ENCODE measurements at regions not wholly inside any gene's neighbourhood (a gene's known extent, or its start where the extent isn't known, plus 50 kb on each side); places are given as distances from the start of the nearest gene placed in this dataset.

- WGBS = 85% methylated on average over 2 of the region's 2 CpGs
- H3K27ac ChIP-seq (ENCODE audit: low read depth in 1 of 2, low read length in 1 of 2) = no peak overlapping the region
- no peak overlapping the region for H3K4me3 ChIP-seq (ENCODE audit: low read length in 2 of 2)
- H3K36me3 ChIP-seq (ENCODE audit: control insufficient read depth in 2 of 2, insufficient read depth in 2 of 2, low read length in 1 of 2) = no peaks in the 10 kb centered on the region
- H3K4me1 ChIP-seq (ENCODE audit: control insufficient read depth in 2 of 2, insufficient read depth in 2 of 2, low read length in 2 of 2) = no peaks in the 10 kb centered on the region
- no peaks in the 10 kb centered on the region for H3K9me3 ChIP-seq (ENCODE audit: control insufficient read depth in 2 of 2, insufficient read depth in 1 of 2, low read length in 1 of 2)
- DNase-seq (ENCODE audit: low read depth in 6 of 9, low spot score in 9 of 9) = no peak
- no peaks in the 10 kb centered on the region for H3K27me3 ChIP-seq (ENCODE audit: control insufficient read depth in 2 of 2, insufficient read depth in 1 of 2, low read length in 1 of 2)
Measured at GRCh38 chr18:4813708-4814107, 358.6 kb upstream of the DLGAP1 start.

- no peaks in the 10 kb centered on the region for H3K27me3 ChIP-seq (ENCODE audit: control insufficient read depth in 2 of 2, insufficient read depth in 1 of 2, low read length in 1 of 2)
- 97% methylated on average over 3 of the region's 3 CpGs for WGBS
Measured at GRCh38 chr18:4808891-4809290, 353.8 kb upstream of the DLGAP1 start.

GRCh38 chr18:4807604-4808293 is 352.6 kb upstream of the DLGAP1 start:
- H3K27me3 ChIP-seq (ENCODE audit: control insufficient read depth in 2 of 2, insufficient read depth in 1 of 2, low read length in 1 of 2) = no peaks in the 10 kb centered on the region
- peaks cover 0 to 4% of the 10 kb centered on the region in 2 donors for H3K9me3 ChIP-seq (ENCODE audit: control insufficient read depth in 2 of 2, insufficient read depth in 1 of 2, low read length in 1 of 2)
- H3K4me3 ChIP-seq (ENCODE audit: low read length in 2 of 2) = no peak overlapping the region
- 93% methylated on average over 18 of the region's 18 CpGs for WGBS
- no peaks in the 10 kb centered on the region for H3K36me3 ChIP-seq (ENCODE audit: control insufficient read depth in 2 of 2, insufficient read depth in 2 of 2, low read length in 1 of 2)
- no peak for DNase-seq (ENCODE audit: low read depth in 6 of 9, low spot score in 9 of 9)
- no peaks in the 10 kb centered on the region for H3K4me1 ChIP-seq (ENCODE audit: control insufficient read depth in 2 of 2, insufficient read depth in 2 of 2, low read length in 2 of 2)
- H3K27ac ChIP-seq (ENCODE audit: low read depth in 1 of 2, low read length in 1 of 2) = no peak overlapping the region

More at GRCh38 chr18:4808891-4809290, 353.8 kb upstream of the DLGAP1 start:
- H3K27ac ChIP-seq (ENCODE audit: low read depth in 1 of 2, low read length in 1 of 2) = no peak overlapping the region
- no peaks in the 10 kb centered on the region for H3K4me1 ChIP-seq (ENCODE audit: control insufficient read depth in 2 of 2, insufficient read depth in 2 of 2, low read length in 2 of 2)
- no peak overlapping the region for H3K4me3 ChIP-seq (ENCODE audit: low read length in 2 of 2)
- no peak for DNase-seq (ENCODE audit: low read depth in 6 of 9, low spot score in 9 of 9)
- H3K36me3 ChIP-seq (ENCODE audit: control insufficient read depth in 2 of 2, insufficient read depth in 2 of 2, low read length in 1 of 2) = no peaks in the 10 kb centered on the region
- no peaks in the 10 kb centered on the region for H3K9me3 ChIP-seq (ENCODE audit: control insufficient read depth in 2 of 2, insufficient read depth in 1 of 2, low read length in 1 of 2)

GRCh38 chr18:4806331-4806730 is 351.2 kb upstream of the DLGAP1 start:
- Histone ChIP-seq H3K27me3 (ENCODE audit: control insufficient read depth in 2 of 2, insufficient read depth in 1 of 2, low read length in 1 of 2) (no peaks in the 10 kb centered on the region), H3K9me3 (ENCODE audit: control insufficient read depth in 2 of 2, insufficient read depth in 1 of 2, low read length in 1 of 2) (peaks cover 0 to 7% of the 10 kb centered on the region in 2 donors), H3K4me3 (ENCODE audit: low read length in 2 of 2) (no peak overlapping the region), H3K4me1 (ENCODE audit: control insufficient read depth in 2 of 2, insufficient read depth in 2 of 2, low read length in 2 of 2) (no peaks in the 10 kb centered on the region), H3K36me3 (ENCODE audit: control insufficient read depth in 2 of 2, insufficient read depth in 2 of 2, low read length in 1 of 2) (no peaks in the 10 kb centered on the region), H3K27ac (ENCODE audit: low read depth in 1 of 2, low read length in 1 of 2) (no peak overlapping the region)
- DNase-seq (ENCODE audit: low read depth in 6 of 9, low spot score in 9 of 9) = no peak
- 94% methylated on average over 1 of the region's 1 CpG for WGBS

- Histone ChIP-seq H3K27me3 (ENCODE audit: control insufficient read depth in 2 of 2, insufficient read depth in 1 of 2, low read length in 1 of 2) (no peaks in the 10 kb centered on the region), H3K36me3 (ENCODE audit: control insufficient read depth in 2 of 2, insufficient read depth in 2 of 2, low read length in 1 of 2) (no peaks in the 10 kb centered on the region), H3K27ac (ENCODE audit: low read depth in 1 of 2, low read length in 1 of 2) (no peak overlapping the region), H3K4me3 (ENCODE audit: low read length in 2 of 2) (no peak overlapping the region), H3K4me1 (ENCODE audit: control insufficient read depth in 2 of 2, insufficient read depth in 2 of 2, low read length in 2 of 2) (no peaks in the 10 kb centered on the region), H3K9me3 (ENCODE audit: control insufficient read depth in 2 of 2, insufficient read depth in 1 of 2, low read length in 1 of 2) (peaks cover 1 to 15% of the 10 kb centered on the region in 2 donors)
- DNase-seq (ENCODE audit: low read depth in 6 of 9, low spot score in 9 of 9) = no peak
- 79% methylated on average over 2 of the region's 2 CpGs for WGBS
Measured at GRCh38 chr18:4802296-4802695, 347.2 kb upstream of the DLGAP1 start.

GRCh38 chr18:4801151-4801550 is 346.0 kb upstream of the DLGAP1 start:
- Histone ChIP-seq H3K4me1 (ENCODE audit: control insufficient read depth in 2 of 2, insufficient read depth in 2 of 2, low read length in 2 of 2) (no peaks in the 10 kb centered on the region), H3K27me3 (ENCODE audit: control insufficient read depth in 2 of 2, insufficient read depth in 1 of 2, low read length in 1 of 2) (no peaks in the 10 kb centered on the region), H3K36me3 (ENCODE audit: control insufficient read depth in 2 of 2, insufficient read depth in 2 of 2, low read length in 1 of 2) (no peaks in the 10 kb centered on the region), H3K4me3 (ENCODE audit: low read length in 2 of 2) (no peak overlapping the region), H3K9me3 (ENCODE audit: control insufficient read depth in 2 of 2, insufficient read depth in 1 of 2, low read length in 1 of 2) (peaks cover 1 to 15% of the 10 kb centered on the region in 2 donors), H3K27ac (ENCODE audit: low read depth in 1 of 2, low read length in 1 of 2) (no peak overlapping the region)
- no peak for DNase-seq (ENCODE audit: low read depth in 6 of 9, low spot score in 9 of 9)
- 93% methylated on average over 2 of the region's 2 CpGs for WGBS

GRCh38 chr18:4797002-4797685 is 342.0 kb upstream of the DLGAP1 start:
- WGBS = 61% methylated on average over 3 of the region's 3 CpGs

GRCh38 chr18:4789506-4789905 is 334.4 kb upstream of the DLGAP1 start:
- WGBS = 93% methylated on average over 1 of the region's 1 CpG
- H3K27ac ChIP-seq (ENCODE audit: low read depth in 1 of 2, low read length in 1 of 2) = no peak overlapping the region
- no peak overlapping the region for H3K4me3 ChIP-seq (ENCODE audit: low read length in 2 of 2)
- H3K9me3 ChIP-seq (ENCODE audit: control insufficient read depth in 2 of 2, insufficient read depth in 1 of 2, low read length in 1 of 2) = peaks cover 0 to 15% of the 10 kb centered on the region in 2 donors
- DNase-seq (ENCODE audit: low read depth in 6 of 9, low spot score in 9 of 9) = no peak
- no peaks in the 10 kb centered on the region for H3K27me3 ChIP-seq (ENCODE audit: control insufficient read depth in 2 of 2, insufficient read depth in 1 of 2, low read length in 1 of 2)
- no peaks in the 10 kb centered on the region for H3K4me1 ChIP-seq (ENCODE audit: control insufficient read depth in 2 of 2, insufficient read depth in 2 of 2, low read length in 2 of 2)
- no peaks in the 10 kb centered on the region for H3K36me3 ChIP-seq (ENCODE audit: control insufficient read depth in 2 of 2, insufficient read depth in 2 of 2, low read length in 1 of 2)

More at GRCh38 chr18:4797002-4797685, 342.0 kb upstream of the DLGAP1 start:
- Histone ChIP-seq H3K4me3 (ENCODE audit: low read length in 2 of 2) (no peak overlapping the region), H3K36me3 (ENCODE audit: control insufficient read depth in 2 of 2, insufficient read depth in 2 of 2, low read length in 1 of 2) (no peaks in the 10 kb centered on the region), H3K4me1 (ENCODE audit: control insufficient read depth in 2 of 2, insufficient read depth in 2 of 2, low read length in 2 of 2) (no peaks in the 10 kb centered on the region), H3K27me3 (ENCODE audit: control insufficient read depth in 2 of 2, insufficient read depth in 1 of 2, low read length in 1 of 2) (no peaks in the 10 kb centered on the region), H3K9me3 (ENCODE audit: control insufficient read depth in 2 of 2, insufficient read depth in 1 of 2, low read length in 1 of 2) (peaks cover 1 to 7% of the 10 kb centered on the region in 2 donors), H3K27ac (ENCODE audit: low read depth in 1 of 2, low read length in 1 of 2) (no peak overlapping the region)
- no peak for DNase-seq (ENCODE audit: low read depth in 6 of 9, low spot score in 9 of 9)

- DNase-seq (ENCODE audit: low read depth in 6 of 9, low spot score in 9 of 9) = no peak
- H3K27ac ChIP-seq (ENCODE audit: low read depth in 1 of 2, low read length in 1 of 2) = no peak overlapping the region
- no peaks in the 10 kb centered on the region for H3K36me3 ChIP-seq (ENCODE audit: control insufficient read depth in 2 of 2, insufficient read depth in 2 of 2, low read length in 1 of 2)
- no peaks in the 10 kb centered on the region for H3K27me3 ChIP-seq (ENCODE audit: control insufficient read depth in 2 of 2, insufficient read depth in 1 of 2, low read length in 1 of 2)
- H3K4me1 ChIP-seq (ENCODE audit: control insufficient read depth in 2 of 2, insufficient read depth in 2 of 2, low read length in 2 of 2) = no peaks in the 10 kb centered on the region
- H3K4me3 ChIP-seq (ENCODE audit: low read length in 2 of 2) = no peak overlapping the region
- WGBS = 92% methylated on average over 1 of the region's 1 CpG
- peaks cover 0 to 15% of the 10 kb centered on the region in 2 donors for H3K9me3 ChIP-seq (ENCODE audit: control insufficient read depth in 2 of 2, insufficient read depth in 1 of 2, low read length in 1 of 2)
Measured at GRCh38 chr18:4781873-4782272, 326.8 kb upstream of the DLGAP1 start.
